ENCODE measurements at regions not wholly inside any gene's neighbourhood (a gene's known extent, or its start where the extent isn't known, plus 50 kb on each side); places are given as distances from the start of the nearest gene placed in this dataset.
A peak's percentile ranks its signal among the peaks of the same experiment; 100 is the strongest.
"Not testable (repeated sequence)": the region's sequence is repeated elsewhere in the genome, so short reads cannot be mapped to it uniquely, and the experiment has no call there.

GRCh38 chr3:28033059-28033784 is 208.2 kb upstream of the CMC1 start:
- no peak for DNase-seq (ENCODE audit: low read depth)

GRCh38 chr3:28036599-28037575 is 204.5 kb upstream of the CMC1 start:
- no peak for DNase-seq (ENCODE audit: low read depth)

- no peak for DNase-seq (ENCODE audit: low read depth)
Observed at GRCh38 chr3:28039234-28039633, 202.2 kb upstream of the CMC1 start.

- no peak for DNase-seq (ENCODE audit: low read depth)
Observed at GRCh38 chr3:28039829-28040228, 201.6 kb upstream of the CMC1 start.

- no peak for DNase-seq (ENCODE audit: low read depth)
Observed at GRCh38 chr3:28042095-28042635, 199.3 kb upstream of the CMC1 start.

GRCh38 chr3:28042707-28043106 is 198.7 kb upstream of the CMC1 start:
- no peak for DNase-seq (ENCODE audit: low read depth)

GRCh38 chr3:28050120-28050519 is 191.3 kb upstream of the CMC1 start:
- no peak for DNase-seq (ENCODE audit: low read depth)

- DNase-seq (ENCODE audit: low read depth): peak; percentile 47
Observed at GRCh38 chr3:28050885-28051284, 190.5 kb upstream of the CMC1 start.

- peak; percentile 43 for DNase-seq (ENCODE audit: low read depth)
Observed at GRCh38 chr3:28053759-28054158, 187.7 kb upstream of the CMC1 start.

- no peak for DNase-seq (ENCODE audit: low read depth)
Observed at GRCh38 chr3:28056806-28057205, 184.6 kb upstream of the CMC1 start.

- DNase-seq (ENCODE audit: low read depth): no peak
Observed at GRCh38 chr3:28057539-28057938, 183.9 kb upstream of the CMC1 start.

- DNase-seq (ENCODE audit: low read depth): not testable (repeated sequence)
Observed at GRCh38 chr3:28059199-28059598, 182.2 kb upstream of the CMC1 start.

GRCh38 chr3:28066020-28066419 is 175.4 kb upstream of the CMC1 start:
- no peak for DNase-seq (ENCODE audit: low read depth)

- no peak for DNase-seq (ENCODE audit: low read depth)
Observed at GRCh38 chr3:28067014-28067413, 174.4 kb upstream of the CMC1 start.

- DNase-seq (ENCODE audit: low read depth): no peak
Observed at GRCh38 chr3:28068342-28068741, 173.1 kb upstream of the CMC1 start.

- no peak for DNase-seq (ENCODE audit: low read depth)
Observed at GRCh38 chr3:28069438-28069837, 172.0 kb upstream of the CMC1 start.

- DNase-seq (ENCODE audit: low read depth): no peak
Observed at GRCh38 chr3:28076246-28076645, 165.2 kb upstream of the CMC1 start.

GRCh38 chr3:28077572-28077971 is 163.8 kb upstream of the CMC1 start:
- peak; percentile 46 for DNase-seq (ENCODE audit: low read depth)

- DNase-seq (ENCODE audit: low read depth): no peak
Observed at GRCh38 chr3:28078536-28078935, 162.9 kb upstream of the CMC1 start.

GRCh38 chr3:28080716-28081115 is 160.7 kb upstream of the CMC1 start:
- DNase-seq (ENCODE audit: low read depth): no peak

GRCh38 chr3:28081533-28081947 is 159.9 kb upstream of the CMC1 start:
- DNase-seq (ENCODE audit: low read depth): no peak

- no peak for DNase-seq (ENCODE audit: low read depth)
Observed at GRCh38 chr3:28087591-28087990, 153.8 kb upstream of the CMC1 start.
